Tibial nerve (tissue), 4 donors: ENCODE measurements at regions not wholly inside any gene's neighbourhood (a gene's known extent, or its start where the extent isn't known, plus 50 kb on each side); places are given as distances from the start of the nearest gene placed in this dataset.

Experiments used
- DNase-seq, 2 donors: peaks; one replicate each; pipeline ENCODE4 v3.0.0-alpha.2; 2019; ENCODE audit warnings: low spot score in 2 of 2
- H3K27ac ChIP-seq, 4 donors: fragments of 200-600 bp; sonication (generic) in 3 of 4; one replicate each; pipeline ENCODE4 v1.5.1; 2017 to 2019; ENCODE audit warnings: mild to moderate bottlenecking in 1 of 4
- H3K27me3 ChIP-seq, 2 donors: fragments of 200-600 bp; sonication (generic) in 1 of 2; one replicate each; pipeline versions ENCODE4 v1.5.1 to v1.6.0; 2017 to 2019
- H3K36me3 ChIP-seq, 3 donors: fragments of 200-600 bp; sonication (generic); one replicate each; pipeline ENCODE4 v1.5.1; 2018 to 2019
- H3K4me1 ChIP-seq, 4 donors: fragments of 200-600 bp; sonication (generic) in 3 of 4; one replicate each; pipeline ENCODE4 v1.5.1; 2017 to 2019
- H3K4me3 ChIP-seq, 4 donors: fragments of 200-600 bp; sonication (generic) in 3 of 4; one replicate each; pipeline ENCODE4 v1.5.1; 2017 to 2019; ENCODE audit warnings: mild to moderate bottlenecking in 1 of 4, moderate library complexity in 1 of 4
- H3K9me3 ChIP-seq, 4 donors: fragments of 200-600 bp; sonication (generic) in 3 of 4; one replicate each; pipeline ENCODE4 v1.5.1; 2017 to 2019
- EP300 ChIP-seq, 2 donors: sonication (generic); formaldehyde crosslinking; IDR thresholded peaks; one replicate each; pipeline ENCODE4 v1.6.1; 2017; ENCODE audit warnings: antibody characterized with exemption in 2 of 2, mild to moderate bottlenecking in 1 of 2
- POLR2A ChIP-seq, 2 donors: fragments of 450-650 bp; IDR thresholded peaks; one replicate each; pipeline ENCODE4 v1.6.1; 2017; ENCODE audit warnings: antibody characterized with exemption in 2 of 2, mild to moderate bottlenecking in 2 of 2, moderate library complexity in 2 of 2
- WGBS, 2 donors: methylation state at CpG; one replicate each; pipeline ENCODE4 v1.1.5; 2018; 5-methylcytosine and 5-hydroxymethylcytosine counted together
- TF ChIP-seq, protein P1 (sequence below), 5 experiments: fragments of 200-600 bp in 3 of 5; fragments of 450-650 bp in 2 of 5; sonication (generic) in 3 of 5; IDR thresholded peaks; one replicate each; pipeline ENCODE4 v1.5.1; 2016 to 2019; ENCODE audit warnings: antibody characterized with exemption in 5 of 5, mild to moderate bottlenecking in 3 of 5, moderate library complexity in 2 of 5

DNA sequence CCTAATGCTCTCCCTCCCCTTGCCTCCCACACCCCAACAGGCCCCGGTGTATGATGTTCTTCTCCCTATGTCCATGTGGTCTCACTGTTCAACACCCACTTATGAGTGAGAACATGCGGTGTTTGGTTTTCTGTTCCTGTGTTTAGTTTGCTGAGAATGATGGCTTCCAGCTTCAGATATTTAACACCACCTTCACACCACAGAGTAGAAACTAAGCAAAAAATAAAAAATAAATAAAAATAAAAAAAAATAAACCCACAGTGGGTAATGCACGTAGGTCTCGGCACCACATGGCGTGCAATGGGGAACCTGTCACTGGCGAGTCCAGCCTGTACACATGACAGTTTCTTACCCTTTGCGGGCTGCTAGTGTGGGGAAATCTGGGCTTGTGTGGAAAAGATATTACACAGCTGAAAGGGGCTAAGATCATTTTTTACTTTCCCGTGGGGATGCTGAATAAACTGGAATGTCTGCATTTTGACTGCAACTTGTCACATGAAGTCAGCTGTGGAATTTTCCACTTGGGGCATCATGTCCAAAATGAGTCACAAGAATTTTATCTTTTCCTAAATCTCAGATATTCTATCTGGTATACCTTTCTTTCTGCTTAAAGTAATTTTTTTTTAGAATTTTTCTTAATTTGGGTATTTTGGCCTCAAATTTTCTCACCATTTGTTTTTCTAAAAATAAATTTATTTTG lies 170.5 kb downstream of the IRS2 start:
- H3K4me1 ChIP-seq: no peaks in the 10 kb centered on the region
- no peak overlapping the region for H3K4me3 ChIP-seq
- TF ChIP-seq POLR2A (IDR thresholded peaks at IDR 0.05) (no peak), EP300 (IDR thresholded peaks at IDR 0.05) (no peak)
- TF ChIP-seq, protein P1, sequence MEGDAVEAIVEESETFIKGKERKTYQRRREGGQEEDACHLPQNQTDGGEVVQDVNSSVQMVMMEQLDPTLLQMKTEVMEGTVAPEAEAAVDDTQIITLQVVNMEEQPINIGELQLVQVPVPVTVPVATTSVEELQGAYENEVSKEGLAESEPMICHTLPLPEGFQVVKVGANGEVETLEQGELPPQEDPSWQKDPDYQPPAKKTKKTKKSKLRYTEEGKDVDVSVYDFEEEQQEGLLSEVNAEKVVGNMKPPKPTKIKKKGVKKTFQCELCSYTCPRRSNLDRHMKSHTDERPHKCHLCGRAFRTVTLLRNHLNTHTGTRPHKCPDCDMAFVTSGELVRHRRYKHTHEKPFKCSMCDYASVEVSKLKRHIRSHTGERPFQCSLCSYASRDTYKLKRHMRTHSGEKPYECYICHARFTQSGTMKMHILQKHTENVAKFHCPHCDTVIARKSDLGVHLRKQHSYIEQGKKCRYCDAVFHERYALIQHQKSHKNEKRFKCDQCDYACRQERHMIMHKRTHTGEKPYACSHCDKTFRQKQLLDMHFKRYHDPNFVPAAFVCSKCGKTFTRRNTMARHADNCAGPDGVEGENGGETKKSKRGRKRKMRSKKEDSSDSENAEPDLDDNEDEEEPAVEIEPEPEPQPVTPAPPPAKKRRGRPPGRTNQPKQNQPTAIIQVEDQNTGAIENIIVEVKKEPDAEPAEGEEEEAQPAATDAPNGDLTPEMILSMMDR (IDR thresholded peaks at IDR 0.05): no peak
- no peak for DNase-seq
- H3K27ac ChIP-seq: no peak overlapping the region
- H3K36me3 ChIP-seq: no peaks in the 10 kb centered on the region
- H3K27me3 ChIP-seq: no peaks in the 10 kb centered on the region
- H3K9me3 ChIP-seq: no peaks in the 10 kb centered on the region
- WGBS, 2 donors: 78 to 81% methylated on average over 8 of the region's 8 CpGs

DNA sequence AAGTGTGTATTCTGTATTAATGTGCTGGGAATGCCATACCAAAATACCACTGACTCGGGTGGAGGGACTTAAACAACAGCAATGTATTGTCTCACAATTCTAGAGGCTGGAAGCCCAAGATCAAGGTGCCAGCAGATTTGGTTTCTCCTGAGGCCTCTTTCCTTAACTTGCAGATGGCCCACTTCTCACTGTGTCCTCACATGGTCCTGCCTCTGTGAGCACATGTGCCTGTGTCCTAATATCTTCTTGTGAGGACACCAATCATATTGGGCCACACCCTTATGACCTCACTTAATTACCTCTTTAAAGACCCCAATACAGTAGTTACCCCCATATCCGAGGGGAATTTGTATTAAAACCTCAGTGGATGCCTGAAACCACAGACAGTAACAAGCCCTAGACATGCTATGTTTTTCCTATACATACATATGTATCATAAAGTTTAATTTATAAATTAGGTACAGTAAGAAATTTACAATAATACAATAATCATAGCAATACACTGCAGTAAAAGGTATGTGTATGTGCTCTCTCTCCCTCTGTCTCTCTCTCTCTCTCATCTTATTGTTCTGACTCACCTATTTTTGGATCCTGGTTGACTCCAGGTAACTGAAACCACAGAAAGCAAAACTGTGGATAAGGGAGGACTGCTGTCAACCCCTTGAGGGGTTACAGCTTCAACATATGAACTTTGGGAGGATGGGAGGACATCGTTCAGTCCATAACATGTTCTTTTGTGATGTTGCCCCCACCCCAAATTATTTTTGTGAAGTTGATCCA lies 174.3 kb downstream of the IRS2 start:
- no peak overlapping the region for H3K4me3 ChIP-seq
- no peaks in the 10 kb centered on the region for H3K4me1 ChIP-seq
- no peaks in the 10 kb centered on the region for H3K9me3 ChIP-seq
- no peak for DNase-seq
- no peaks in the 10 kb centered on the region for H3K27me3 ChIP-seq
- WGBS, 2 donors: 69 to 86% methylated on average over 3 of the region's 3 CpGs
- H3K36me3 ChIP-seq: no peaks in the 10 kb centered on the region
- no peak overlapping the region for H3K27ac ChIP-seq
- no peak for TF ChIP-seq POLR2A (IDR thresholded peaks at IDR 0.05)
- TF ChIP-seq EP300 (IDR thresholded peaks at IDR 0.05): no peak
- TF ChIP-seq, protein P1 (IDR thresholded peaks at IDR 0.05): no peak

DNA sequence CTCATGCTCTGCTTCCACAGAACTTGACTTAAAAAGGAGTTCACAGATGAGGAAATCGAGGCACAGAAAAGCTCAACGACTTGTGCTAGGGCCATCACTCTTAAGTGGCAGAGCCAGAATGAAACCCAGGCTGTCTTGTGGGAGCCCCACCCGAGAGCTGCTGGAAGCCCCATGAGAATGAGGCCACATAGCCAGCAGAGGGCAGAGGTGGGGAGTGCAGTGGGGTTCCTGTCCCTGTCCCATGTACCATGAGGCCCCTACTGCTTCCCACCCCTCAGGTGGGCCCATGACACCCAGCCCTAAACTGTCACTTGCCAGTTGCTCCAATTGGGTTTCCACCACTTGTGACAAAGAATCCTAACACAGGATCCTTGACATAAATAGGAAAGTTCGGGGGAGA lies 175.9 kb downstream of the IRS2 start:
- TF ChIP-seq EP300 (IDR thresholded peaks at IDR 0.05) (no peak), POLR2A (IDR thresholded peaks at IDR 0.05) (no peak)
- TF ChIP-seq, protein P1 (IDR thresholded peaks at IDR 0.05): no peak
- Histone ChIP-seq H3K4me3 (no peak overlapping the region), H3K27ac (no peak overlapping the region), H3K27me3 (no peaks in the 10 kb centered on the region), H3K4me1 (no peaks in the 10 kb centered on the region), H3K36me3 (no peaks in the 10 kb centered on the region), H3K9me3 (no peaks in the 10 kb centered on the region)
- peak in 1 of 2 donors; percentile 8 for DNase-seq
- 66 to 80% methylated on average over 4 of the region's 4 CpGs for WGBS, 2 donors

DNA sequence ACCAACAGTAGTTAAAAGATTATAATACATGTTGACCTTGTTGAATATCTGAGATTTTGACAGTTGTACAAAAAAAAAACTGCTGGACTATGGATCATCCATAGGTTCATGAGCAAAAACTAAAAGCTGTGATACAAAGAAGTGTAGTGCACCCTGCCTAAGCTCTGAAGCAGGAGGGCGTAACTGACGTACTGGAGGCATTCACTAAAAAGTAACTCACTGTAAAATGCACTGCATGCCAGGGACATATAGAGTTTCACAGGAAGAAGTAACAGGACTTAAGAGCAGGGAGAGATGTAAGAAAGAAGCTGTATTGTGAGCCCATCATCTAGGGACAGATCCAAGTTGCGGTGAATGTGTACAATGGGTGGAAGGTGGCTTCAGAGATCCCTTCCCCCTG lies 177.9 kb downstream of the IRS2 start:
- no peaks in the 10 kb centered on the region for H3K27me3 ChIP-seq
- H3K36me3 ChIP-seq: no peaks in the 10 kb centered on the region
- no peaks in the 10 kb centered on the region for H3K4me1 ChIP-seq
- 91 to 95% methylated on average over 3 of the region's 3 CpGs for WGBS, 2 donors
- no peaks in the 10 kb centered on the region for H3K9me3 ChIP-seq
- no peak overlapping the region for H3K4me3 ChIP-seq
- TF ChIP-seq POLR2A (IDR thresholded peaks at IDR 0.05) (no peak), EP300 (IDR thresholded peaks at IDR 0.05) (no peak)
- TF ChIP-seq, protein P1 (IDR thresholded peaks at IDR 0.05): no peak
- DNase-seq: no peak
- H3K27ac ChIP-seq: no peak overlapping the region

DNA sequence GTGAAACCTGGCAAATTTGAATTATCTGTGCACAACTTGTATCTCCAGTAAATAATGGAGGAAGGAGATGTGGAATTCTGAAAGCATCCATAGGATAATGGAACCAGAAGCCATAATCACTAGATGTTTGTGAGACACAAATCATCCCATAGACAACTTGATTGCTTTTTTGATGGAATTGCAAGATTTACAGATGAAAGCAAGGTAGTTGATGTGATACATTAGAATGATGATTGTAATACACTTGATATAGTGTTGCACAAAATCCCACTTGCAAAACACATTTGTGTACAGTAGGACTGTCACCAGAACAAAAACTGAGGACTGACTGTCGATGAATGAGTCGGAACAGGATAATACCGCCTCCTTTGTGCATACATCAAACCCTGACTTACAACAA lies 178.3 kb downstream of the IRS2 start:
- no peaks in the 10 kb centered on the region for H3K27me3 ChIP-seq
- 82 to 94% methylated on average over 3 of the region's 3 CpGs for WGBS, 2 donors
- H3K4me1 ChIP-seq: no peaks in the 10 kb centered on the region
- TF ChIP-seq, protein P1 (IDR thresholded peaks at IDR 0.05): no peak
- TF ChIP-seq EP300 (IDR thresholded peaks at IDR 0.05) (no peak), POLR2A (IDR thresholded peaks at IDR 0.05) (no peak)
- H3K4me3 ChIP-seq: no peak overlapping the region
- H3K27ac ChIP-seq: no peak overlapping the region
- H3K9me3 ChIP-seq: no peaks in the 10 kb centered on the region
- DNase-seq: no peak
- H3K36me3 ChIP-seq: no peaks in the 10 kb centered on the region
